ENCODE measurements at regions not wholly inside any gene's neighbourhood (a gene's known extent, or its start where the extent isn't known, plus 50 kb on each side); places are given as distances from the start of the nearest gene placed in this dataset.
A peak's percentile ranks its signal among the peaks of the same experiment; 100 is the strongest.
"Not testable (repeated sequence)": the region's sequence is repeated elsewhere in the genome, so short reads cannot be mapped to it uniquely, and the experiment has no call there.

GRCh38 chr19:13633109-13633508 lies 126.8 kb upstream of the CACNA1A start:
- peak; percentile 38 for DNase-seq
- no peak overlapping the region for H3K4me3 ChIP-seq (ENCODE audit: insufficient read depth, low read depth, low read length)
- H3K36me3 ChIP-seq (replicated peaks; ENCODE audit: control insufficient read depth, insufficient read depth, low read length) = no peaks in the 10 kb centered on the region
- no peaks in the 10 kb centered on the region for H3K27me3 ChIP-seq (ENCODE audit: control insufficient read depth, insufficient read depth, low read length)

DNA sequence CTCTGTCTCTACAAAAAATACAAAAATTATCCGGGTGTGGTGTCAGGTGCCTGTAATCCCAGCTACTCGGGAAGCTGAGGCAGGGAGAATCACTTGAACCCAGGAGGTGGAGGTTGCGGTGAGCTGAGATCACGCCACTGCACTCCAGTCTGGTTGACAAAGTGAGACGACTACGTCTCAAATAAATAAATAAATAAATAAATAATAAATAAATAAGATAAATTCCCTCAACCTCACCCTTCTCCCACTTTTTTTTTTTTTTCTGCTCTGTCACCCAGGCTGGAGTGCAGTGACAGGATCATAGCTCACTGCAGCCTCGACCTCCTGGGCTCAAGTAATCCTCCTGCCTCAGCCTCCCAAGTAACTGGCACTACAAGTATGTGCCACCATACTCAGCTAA lies 125.9 kb upstream of the CACNA1A start:
- not testable (repeated sequence) for H3K36me3 ChIP-seq (replicated peaks; ENCODE audit: control insufficient read depth, insufficient read depth, low read length); H3K4me3 ChIP-seq (ENCODE audit: insufficient read depth, low read depth, low read length); H3K27me3 ChIP-seq (ENCODE audit: control insufficient read depth, insufficient read depth, low read length); DNase-seq

DNA sequence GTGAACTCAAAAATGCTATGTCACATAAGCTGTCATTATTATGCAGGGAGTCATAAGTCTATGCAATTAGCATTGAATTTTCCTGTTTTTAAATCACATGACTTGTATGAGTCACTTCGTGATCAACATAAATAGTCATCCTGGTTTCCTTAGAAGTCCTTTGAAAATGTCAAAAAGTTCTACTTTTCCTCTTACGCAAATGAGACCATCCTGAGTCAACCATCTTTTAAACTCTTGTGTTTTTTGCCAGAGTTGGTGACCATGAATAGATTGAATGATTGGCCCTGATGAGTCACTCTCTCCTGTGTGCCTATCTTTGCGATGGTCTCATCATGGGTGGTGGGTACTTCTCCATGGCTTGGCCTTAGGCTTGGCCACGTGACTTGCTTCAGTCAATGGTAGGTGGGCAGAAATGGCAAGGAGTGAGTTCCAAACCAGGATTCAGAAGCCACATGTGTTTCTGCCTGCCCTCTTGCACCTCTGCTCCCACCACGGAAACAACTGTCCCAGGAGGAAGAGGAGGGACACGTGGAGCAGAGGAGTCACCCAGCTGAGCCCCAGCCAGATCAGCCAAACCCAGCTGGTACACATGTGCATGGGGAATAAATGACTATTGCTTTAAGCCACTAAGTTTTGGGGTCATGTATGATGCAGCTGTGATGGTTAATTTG lies 123.5 kb upstream of the CACNA1A start:
- Histone ChIP-seq H3K27me3 (ENCODE audit: control insufficient read depth, insufficient read depth, low read length) (no peaks in the 10 kb centered on the region), H3K4me3 (ENCODE audit: insufficient read depth, low read depth, low read length) (no peak overlapping the region), H3K36me3 (replicated peaks; ENCODE audit: control insufficient read depth, insufficient read depth, low read length) (no peaks in the 10 kb centered on the region)
- DNase-seq = no peak

- Histone ChIP-seq H3K4me3 (ENCODE audit: insufficient read depth, low read depth, low read length) (no peak overlapping the region), H3K27me3 (ENCODE audit: control insufficient read depth, insufficient read depth, low read length) (peaks cover 3% of the 10 kb centered on the region; the same call in 1 of the 2 replicates), H3K36me3 (replicated peaks; ENCODE audit: control insufficient read depth, insufficient read depth, low read length) (no peaks in the 10 kb centered on the region)
- no peak for DNase-seq
Measured at GRCh38 chr19:13627531-13627930, 121.3 kb upstream of the CACNA1A start.

DNA sequence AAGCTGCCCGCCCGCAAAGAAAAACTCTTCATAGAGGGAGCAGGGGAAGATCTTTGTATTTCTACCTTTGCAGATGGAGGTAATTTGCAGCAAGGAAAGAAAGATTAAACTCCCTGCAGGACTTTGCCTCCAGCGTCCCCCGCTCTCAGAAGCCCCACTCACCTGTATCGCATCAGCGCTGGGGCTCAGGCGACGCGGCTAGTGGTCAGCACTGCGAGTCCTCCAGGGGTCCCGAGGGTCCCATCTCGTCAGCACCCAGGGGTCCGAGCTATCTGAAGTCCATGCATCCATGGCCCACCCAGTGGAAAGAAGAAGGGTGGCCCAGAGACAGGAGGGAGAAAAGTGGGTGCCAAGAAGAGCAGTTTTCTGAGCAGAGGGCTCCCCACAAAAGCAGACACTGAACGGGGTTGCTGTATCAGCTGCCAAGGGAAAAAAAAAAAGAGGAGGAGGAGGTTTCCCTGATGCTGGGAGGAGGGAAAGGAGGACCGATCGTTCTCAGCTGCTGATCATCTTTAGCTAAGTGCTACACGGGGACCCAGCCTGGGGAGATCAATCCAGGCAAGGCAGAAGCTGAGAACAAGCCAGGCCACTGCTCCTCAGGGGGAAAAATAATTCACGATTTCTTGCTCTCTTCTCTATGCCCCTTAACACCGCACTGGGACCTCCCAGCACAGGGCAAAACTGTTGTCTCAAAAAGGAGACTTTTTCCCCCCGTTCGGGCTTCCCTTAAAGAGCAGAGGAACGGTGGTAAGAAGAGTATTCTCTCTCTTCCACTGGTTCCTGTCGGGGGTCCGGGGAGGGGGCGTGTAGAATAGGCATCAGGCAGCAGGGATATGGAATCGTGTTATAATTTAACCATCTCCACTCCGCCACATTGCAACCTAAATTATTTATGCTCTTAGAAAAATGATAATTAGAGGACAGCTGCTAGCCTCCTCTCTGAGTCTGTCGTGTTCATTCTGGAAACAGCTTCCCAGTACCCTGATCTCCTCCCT lies 117.7 kb upstream of the CACNA1A start:
- no peaks in the 10 kb centered on the region for H3K36me3 ChIP-seq (replicated peaks; ENCODE audit: control insufficient read depth, insufficient read depth, low read length)
- H3K27me3 ChIP-seq (ENCODE audit: control insufficient read depth, insufficient read depth, low read length) = peaks cover 3% of the 10 kb centered on the region; the same call in 1 of the 2 replicates
- peak overlapping the region; percentile 15; the same call in 1 of the 2 replicates for H3K4me3 ChIP-seq (ENCODE audit: insufficient read depth, low read depth, low read length)
- DNase-seq = peak; percentile 18

GRCh38 chr19:13622766-13623715 lies 116.8 kb upstream of the CACNA1A start:
- peak; percentile 45 for DNase-seq
- Histone ChIP-seq H3K36me3 (replicated peaks; ENCODE audit: control insufficient read depth, insufficient read depth, low read length) (no peaks in the 10 kb centered on the region), H3K4me3 (ENCODE audit: insufficient read depth, low read depth, low read length) (peak overlapping the region; percentile 15; the same call in 1 of the 2 replicates), H3K27me3 (ENCODE audit: control insufficient read depth, insufficient read depth, low read length) (peaks cover 3% of the 10 kb centered on the region; the same call in 1 of the 2 replicates)

DNA sequence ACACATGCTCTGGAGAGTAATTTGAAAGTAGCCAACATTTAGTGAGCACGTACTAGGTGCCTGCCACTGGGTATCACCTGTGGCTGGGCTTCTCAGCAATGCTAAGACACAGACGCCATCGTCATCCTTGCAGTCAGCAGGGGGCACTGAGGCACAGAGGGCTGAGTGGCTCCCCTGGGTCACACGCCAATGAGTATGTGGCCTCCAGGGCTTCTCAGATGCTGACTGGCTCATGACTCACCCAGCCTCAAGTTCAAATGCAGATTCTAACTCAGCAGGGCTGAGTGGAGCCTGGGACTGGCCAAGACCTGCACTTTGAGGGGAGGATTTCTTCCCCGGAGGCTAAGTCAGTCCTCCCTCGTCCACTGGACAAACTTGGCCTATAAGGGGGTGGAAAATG lies 115.1 kb upstream of the CACNA1A start:
- no peak overlapping the region for H3K4me3 ChIP-seq (ENCODE audit: insufficient read depth, low read depth, low read length)
- peak; percentile 61 for DNase-seq

DNA sequence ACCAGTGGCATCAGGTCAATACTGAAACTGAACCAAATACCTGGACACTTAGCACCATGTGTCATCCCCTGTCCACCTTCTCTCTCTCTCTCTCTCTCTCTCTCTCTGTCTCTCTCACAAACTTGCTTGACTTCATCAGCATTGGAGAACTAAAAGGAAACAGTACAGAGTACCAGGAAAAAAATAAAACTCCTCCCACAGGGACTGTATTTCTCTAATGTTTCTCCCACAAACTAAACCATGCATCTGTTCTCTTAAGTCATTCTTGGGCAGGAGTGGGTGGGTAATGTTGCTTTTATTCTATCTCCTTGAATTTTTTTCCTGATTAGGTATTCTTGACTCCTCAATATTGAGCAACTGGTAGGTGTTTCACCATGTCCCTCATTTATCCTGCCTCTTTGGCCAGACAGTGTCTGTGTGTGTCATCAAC lies 112.9 kb upstream of the CACNA1A start:
- Histone ChIP-seq H3K36me3 (replicated peaks; ENCODE audit: control insufficient read depth, insufficient read depth, low read length) (no peaks in the 10 kb centered on the region), H3K4me3 (ENCODE audit: insufficient read depth, low read depth, low read length) (no peak overlapping the region), H3K27me3 (ENCODE audit: control insufficient read depth, insufficient read depth, low read length) (peaks cover 3% of the 10 kb centered on the region; the same call in 1 of the 2 replicates)
- no peak for DNase-seq

More for the DNA sequence above, 115.1 kb upstream of the CACNA1A start:
- no peaks in the 10 kb centered on the region for H3K36me3 ChIP-seq (replicated peaks; ENCODE audit: control insufficient read depth, insufficient read depth, low read length)
- peaks cover 3% of the 10 kb centered on the region; the same call in 1 of the 2 replicates for H3K27me3 ChIP-seq (ENCODE audit: control insufficient read depth, insufficient read depth, low read length)

- Histone ChIP-seq H3K27me3 (ENCODE audit: control insufficient read depth, insufficient read depth, low read length) (no peaks in the 10 kb centered on the region), H3K4me3 (ENCODE audit: insufficient read depth, low read depth, low read length) (no peak overlapping the region), H3K36me3 (replicated peaks; ENCODE audit: control insufficient read depth, insufficient read depth, low read length) (no peaks in the 10 kb centered on the region)
- DNase-seq = no peak
Measured at GRCh38 chr19:13615890-13616289, 109.6 kb upstream of the CACNA1A start.

DNA sequence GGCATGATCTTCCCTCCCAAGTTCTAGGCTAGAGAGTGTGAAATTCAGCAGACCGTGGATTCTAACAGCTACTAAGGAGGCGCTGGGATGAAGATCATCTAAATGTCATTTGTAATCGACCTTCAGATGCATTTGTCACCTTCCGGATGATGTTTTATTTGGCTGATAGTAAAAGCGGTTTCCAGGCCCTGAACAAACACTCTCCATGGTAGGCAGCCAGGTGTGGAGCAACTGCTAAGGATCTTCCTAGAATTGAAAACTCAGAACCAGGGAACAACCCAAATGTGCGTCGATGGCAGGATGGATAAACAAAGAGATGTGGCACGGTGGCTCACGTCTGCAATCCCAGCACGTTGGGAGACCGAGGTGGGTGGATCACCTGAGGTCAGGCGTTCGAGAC lies 107.2 kb upstream of the CACNA1A start:
- DNase-seq = no peak
- H3K36me3 ChIP-seq (replicated peaks; ENCODE audit: control insufficient read depth, insufficient read depth, low read length) = no peaks in the 10 kb centered on the region
- H3K27me3 ChIP-seq (ENCODE audit: control insufficient read depth, insufficient read depth, low read length) = no peaks in the 10 kb centered on the region
- H3K4me3 ChIP-seq (ENCODE audit: insufficient read depth, low read depth, low read length) = no peak overlapping the region

- DNase-seq = no peak
- no peaks in the 10 kb centered on the region for H3K36me3 ChIP-seq (replicated peaks; ENCODE audit: control insufficient read depth, insufficient read depth, low read length)
- no peak overlapping the region for H3K4me3 ChIP-seq (ENCODE audit: insufficient read depth, low read depth, low read length)
- H3K27me3 ChIP-seq (ENCODE audit: control insufficient read depth, insufficient read depth, low read length) = no peaks in the 10 kb centered on the region
Measured at GRCh38 chr19:13611596-13611995, 105.3 kb upstream of the CACNA1A start.

DNA sequence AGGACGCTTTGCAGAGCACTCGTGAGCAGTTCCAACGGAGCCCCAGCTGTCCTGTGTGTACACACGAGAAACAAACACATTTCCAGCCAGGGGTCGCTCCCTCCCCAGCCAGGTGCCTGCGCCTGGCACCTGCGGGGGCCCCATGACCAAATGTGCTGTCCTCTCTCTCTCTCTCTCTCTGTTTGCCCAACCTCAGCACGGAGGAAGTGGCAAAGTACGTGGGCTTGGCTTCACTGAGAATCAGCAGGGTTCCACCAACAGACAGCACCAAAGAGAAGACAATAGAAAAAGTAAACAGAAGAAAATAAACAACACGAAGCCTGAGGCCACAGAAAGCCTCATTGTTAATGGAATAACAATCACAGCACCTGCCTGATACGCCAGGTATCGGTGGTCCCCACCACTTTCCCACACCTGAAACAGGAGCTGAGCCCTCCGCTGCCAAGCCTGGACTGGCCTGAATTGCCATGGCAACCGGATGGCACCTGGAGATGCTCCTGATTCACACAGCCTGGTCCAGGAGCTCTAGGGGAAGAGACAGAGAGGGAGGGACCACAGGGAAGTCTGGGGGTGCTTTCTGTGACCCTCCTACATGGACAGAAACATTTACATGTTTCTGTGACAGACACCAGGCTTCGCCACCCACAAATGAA lies 103.9 kb upstream of the CACNA1A start:
- Histone ChIP-seq H3K36me3 (replicated peaks; ENCODE audit: control insufficient read depth, insufficient read depth, low read length) (no peaks in the 10 kb centered on the region), H3K4me3 (ENCODE audit: insufficient read depth, low read depth, low read length) (no peak overlapping the region), H3K27me3 (ENCODE audit: control insufficient read depth, insufficient read depth, low read length) (no peaks in the 10 kb centered on the region)
- DNase-seq = peak; percentile 54

DNA sequence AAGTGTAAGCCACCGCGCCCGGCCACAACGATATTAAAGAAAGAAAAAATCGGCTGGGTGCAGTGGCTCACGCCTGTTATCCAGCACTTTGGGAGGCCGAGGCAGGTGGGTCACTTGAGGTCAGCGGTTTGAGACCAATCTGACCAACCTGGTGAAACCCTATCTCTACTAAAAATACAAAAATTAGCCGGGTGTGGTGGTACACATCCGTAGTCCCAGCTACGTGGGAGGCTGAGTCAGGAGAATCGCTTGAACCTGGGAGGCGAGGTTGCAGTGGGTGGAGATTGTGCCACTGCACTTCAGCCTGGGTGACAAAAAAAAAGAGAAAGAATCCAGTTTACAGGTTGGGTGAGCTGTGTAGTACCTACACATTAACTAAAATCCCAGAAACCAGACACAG lies 99.9 kb upstream of the CACNA1A start:
- Histone ChIP-seq H3K4me3 (ENCODE audit: insufficient read depth, low read depth, low read length) (no peak overlapping the region), H3K36me3 (replicated peaks; ENCODE audit: control insufficient read depth, insufficient read depth, low read length) (no peaks in the 10 kb centered on the region), H3K27me3 (ENCODE audit: control insufficient read depth, insufficient read depth, low read length) (no peaks in the 10 kb centered on the region)
- no peak for DNase-seq
